GM12878 (cell line): ENCODE measurements at regions not wholly inside any gene's neighbourhood (a gene's known extent, or its start where the extent isn't known, plus 50 kb on each side); places are given as distances from the start of the nearest gene placed in this dataset.

ENCODE experiments used
- ATAC-seq: fragments of 200-7000 bp; cut with Tn5 transposase; 3 replicates; pipeline ENCODE4 v1.9.1; 2020; ENCODE audit warnings: mild to moderate bottlenecking, moderate library complexity
- BruUV-seq: library from RNA; stranded (reverse); fragments of 400-500 nt; replicated peaks from 2 replicates; lab custom pipeline; 2021; lab: Mats Ljungman, UMichigan
- CTCF ChIA-PET: fragments of 300-600 bp; sonication (Branson Sonifier 250); formaldehyde crosslinking; extraction: SDS; loops from one replicate; lab custom pipeline; 2021; ENCODE audit warnings: inconsistent platforms; lab: Yijun Ruan, JAX
- POLR2A ChIA-PET: fragments of 350-600 bp; formaldehyde crosslinking; extraction: SDS; loops from one replicate; lab custom pipeline; 2021; ENCODE audit warnings: inconsistent platforms; lab: Charles Lee
- RAD21 ChIA-PET: fragments of 300-600 bp; sonication (Branson Sonifier 250); formaldehyde crosslinking; loops from one replicate; lab custom pipeline; 2023; ENCODE audit warnings: antibody characterized with exemption; ENCODE audit not compliant: unreplicated experiment; lab: Charles Lee
- SMC1A ChIA-PET: fragments of 300-600 bp; sonication (Branson Sonifier 250); formaldehyde crosslinking; loops from one replicate; lab custom pipeline; 2023; ENCODE audit not compliant: unreplicated experiment, uncharacterized antibody; lab: Charles Lee
- DNase-seq: peaks from one replicate; pipeline ENCODE4 v3.0.0-alpha.2; 2011; ENCODE audit warnings: low read depth, low spot score
- FAIRE-seq: peaks from 3 replicates; lab custom pipeline; 2011; peaks lifted over from hg19 to GRCh38; lab: Jason Lieb, UNC
- H2AFZ ChIP-seq: 2 replicates; pipeline ENCODE4 v1.6.0; 2011; ENCODE audit warnings: low read depth, low read length, control low read depth; ENCODE audit not compliant: control insufficient read depth
- H3K27ac ChIP-seq: 2 replicates; pipeline ENCODE4 v1.5.1; 2011; ENCODE audit warnings: control low read depth; ENCODE audit not compliant: control insufficient read depth, insufficient read depth
- H3K27me3 ChIP-seq, 2 experiments: replicated peaks in 1 of 2; 2 replicates each; pipeline versions ENCODE4 v1.6.0 to v1.6.1; 2011; ENCODE audit warnings: low read length in 1 of 2; ENCODE audit not compliant: control insufficient read depth in 2 of 2, insufficient read depth in 2 of 2
- H3K36me3 ChIP-seq, 2 experiments: 2 replicates each; pipeline ENCODE4 v1.5.1; 2011; ENCODE audit warnings: low read length in 1 of 2; ENCODE audit not compliant: control insufficient read depth in 2 of 2, insufficient read depth in 2 of 2
- H3K4me1 ChIP-seq: 2 replicates; pipeline ENCODE4 v1.6.1; 2011; ENCODE audit warnings: mild to moderate bottlenecking, low read length, moderate library complexity, mixed read lengths; ENCODE audit not compliant: control insufficient read depth, insufficient read depth
- H3K4me2 ChIP-seq: 2 replicates; pipeline ENCODE4 v1.6.0; 2011; ENCODE audit warnings: control low read depth; ENCODE audit not compliant: control insufficient read depth, insufficient read depth
- H3K4me3 ChIP-seq: fragments of 200-600 bp; sonication (generic); 2 replicates; pipeline ENCODE4 v1.5.1; 2016
- H3K79me2 ChIP-seq: 2 replicates; pipeline ENCODE4 v1.6.0; 2011; ENCODE audit warnings: low read length; ENCODE audit not compliant: control insufficient read depth, insufficient read depth
- H3K9ac ChIP-seq: 2 replicates; pipeline ENCODE4 v1.8.0; 2011; ENCODE audit warnings: low read length, control low read depth, mixed read lengths; ENCODE audit not compliant: control insufficient read depth, insufficient read depth
- H3K9me3 ChIP-seq: replicated peaks from 3 replicates; pipeline ENCODE4 v1.5.1; 2011; ENCODE audit warnings: mild to moderate bottlenecking, low read length; ENCODE audit not compliant: control insufficient read depth, insufficient read depth
- H4K20me1 ChIP-seq: 2 replicates; pipeline ENCODE4 v1.6.0; 2011; ENCODE audit not compliant: control insufficient read depth, insufficient read depth
- BHLHE40 ChIP-seq, 2 experiments: fragments of 450-650 bp in 1 of 2; IDR thresholded peaks; 2 replicates each; pipeline ENCODE4 v1.6.1; 2011 to 2017; ENCODE audit warnings: low read depth in 2 of 2, borderline replicate concordance in 1 of 2, improper control_type of control experiment in 1 of 2, low read length in 1 of 2, mild to moderate bottlenecking in 1 of 2
- CBX5 ChIP-seq: sonication (generic); IDR thresholded peaks from 2 replicates; pipeline ENCODE4 v1.6.1; 2016; ENCODE audit warnings: low read depth, moderate library complexity, mild to moderate bottlenecking, inconsistent platforms
- EED ChIP-seq: sonication (generic); IDR thresholded peaks from 2 replicates; pipeline ENCODE4 v1.6.1; 2016; ENCODE audit warnings: antibody characterized with exemption, low read depth
- PAX5 ChIP-seq: IDR thresholded peaks from 2 replicates; pipeline ENCODE4 v1.6.1; 2011; ENCODE audit warnings: low read depth, low read length, borderline replicate concordance
- SUZ12 ChIP-seq: fragments of 200-600 bp; sonication (generic); IDR thresholded peaks from one replicate; pipeline ENCODE4 v1.6.1; 2018; ENCODE audit warnings: antibody characterized with exemption, mild to moderate bottlenecking; ENCODE audit not compliant: unreplicated experiment
- ZSCAN29 ChIP-seq: fragments of 450-650 bp; IDR thresholded peaks from 2 replicates; pipeline ENCODE4 v1.6.1; 2017; ENCODE audit warnings: mild to moderate bottlenecking, moderate library complexity
- WGBS: methylation state at CpG from one replicate; pipeline ENCODE4 v1.1.6; 2016; ENCODE audit warnings: low lambda C conversion rate; ENCODE audit not compliant: insufficient replicate concordance, insufficient coverage; ENCODE audit errors: missing lambda C conversion rate; 5-methylcytosine and 5-hydroxymethylcytosine counted together
- in situ Hi-C: fragments of 300-500 bp; cut with MboI; formaldehyde crosslinking; loops from 9 replicates; pipeline ENCODE4 v1.14.3; 2018; ENCODE audit warnings: mixed read lengths
- intact Hi-C: fragments of 100-400 bp; cut with micrococcal nuclease; formaldehyde crosslinking; loops from one replicate; pipeline ENCODE4 v1.14.2; 2022; ENCODE audit not compliant: unreplicated experiment
- TF ChIP-seq, protein P1 (sequence below): fragments of 450-650 bp; formaldehyde crosslinking; IDR thresholded peaks from 2 replicates; pipeline ENCODE4 v1.5.0; 2022; ENCODE audit warnings: mild to moderate bottlenecking, missing genetic modification characterization

- Histone ChIP-seq H3K79me2 (no peaks in the 10 kb centered on the region), H3K9ac (no peak overlapping the region), H3K9me3 (no peaks in the 10 kb centered on the region), H3K4me1 (no peaks in the 10 kb centered on the region), H3K27ac (no peak overlapping the region), H4K20me1 (no peaks in the 10 kb centered on the region), H3K4me3 (no peak overlapping the region), H3K27me3 (no peaks in the 10 kb centered on the region; a peak in 2 of 4 replicates), H2AFZ (no peak overlapping the region), H3K4me2 (no peak overlapping the region), H3K36me3 (no peaks in the 10 kb centered on the region)
- ChIA-PET RAD21 (no interaction called here), CTCF (no interaction called here), POLR2A (no interaction called here), SMC1A (interaction anchor here (0.6 kb wide), 1 partner anchor 13 kb away, joined by 3 read pairs; no protein-coding TSS in a partner anchor)
- 69% methylated on average over 12 of the region's 12 CpGs for WGBS
- FAIRE-seq (no peak), ATAC-seq (no peak), DNase-seq (no peak)
- no TSS peak for BruUV-seq
- TF ChIP-seq PAX5 (no peak), CBX5 (no peak), ZSCAN29 (no peak), EED (no peak), BHLHE40 (IDR thresholded peaks at IDR 0.05; ENCODE audit: borderline replicate concordance in 1 of 2, low read depth in 2 of 2, low read length in 1 of 2) (no peak), SUZ12 (no peak)
- TF ChIP-seq, protein P1, sequence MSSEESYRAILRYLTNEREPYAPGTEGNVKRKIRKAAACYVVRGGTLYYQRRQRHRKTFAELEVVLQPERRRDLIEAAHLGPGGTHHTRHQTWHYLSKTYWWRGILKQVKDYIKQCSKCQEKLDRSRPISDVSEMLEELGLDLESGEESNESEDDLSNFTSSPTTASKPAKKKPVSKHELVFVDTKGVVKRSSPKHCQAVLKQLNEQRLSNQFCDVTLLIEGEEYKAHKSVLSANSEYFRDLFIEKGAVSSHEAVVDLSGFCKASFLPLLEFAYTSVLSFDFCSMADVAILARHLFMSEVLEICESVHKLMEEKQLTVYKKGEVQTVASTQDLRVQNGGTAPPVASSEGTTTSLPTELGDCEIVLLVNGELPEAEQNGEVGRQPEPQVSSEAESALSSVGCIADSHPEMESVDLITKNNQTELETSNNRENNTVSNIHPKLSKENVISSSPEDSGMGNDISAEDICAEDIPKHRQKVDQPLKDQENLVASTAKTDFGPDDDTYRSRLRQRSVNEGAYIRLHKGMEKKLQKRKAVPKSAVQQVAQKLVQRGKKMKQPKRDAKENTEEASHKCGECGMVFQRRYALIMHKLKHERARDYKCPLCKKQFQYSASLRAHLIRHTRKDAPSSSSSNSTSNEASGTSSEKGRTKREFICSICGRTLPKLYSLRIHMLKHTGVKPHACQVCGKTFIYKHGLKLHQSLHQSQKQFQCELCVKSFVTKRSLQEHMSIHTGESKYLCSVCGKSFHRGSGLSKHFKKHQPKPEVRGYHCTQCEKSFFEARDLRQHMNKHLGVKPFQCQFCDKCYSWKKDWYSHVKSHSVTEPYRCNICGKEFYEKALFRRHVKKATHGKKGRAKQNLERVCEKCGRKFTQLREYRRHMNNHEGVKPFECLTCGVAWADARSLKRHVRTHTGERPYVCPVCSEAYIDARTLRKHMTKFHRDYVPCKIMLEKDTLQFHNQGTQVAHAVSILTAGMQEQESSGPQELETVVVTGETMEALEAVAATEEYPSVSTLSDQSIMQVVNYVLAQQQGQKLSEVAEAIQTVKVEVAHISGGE (CRISPR knock-in tag) = no peak
- in situ Hi-C loops (no loop called here), intact Hi-C loops (no loop called here)
Measured at GRCh38 chr2:102893870-102894269, 132.0 kb downstream of the TMEM182 start.
